Lower leg skin (tissue), 3 donors: ENCODE measurements at regions not wholly inside any gene's neighbourhood (a gene's known extent, or its start where the extent isn't known, plus 50 kb on each side); places are given as distances from the start of the nearest gene placed in this dataset.

Source experiments
- CTCF ChIP-seq, 3 donors: fragments of 450-650 bp; IDR thresholded peaks; one replicate each; pipeline ENCODE4 v1.5.1; 2016; ENCODE audit warnings: antibody characterized with exemption in 3 of 3, mild to moderate bottlenecking in 3 of 3, moderate library complexity in 2 of 3
- POLR2A ChIP-seq, 2 donors: fragments of 450-650 bp; IDR thresholded peaks; one replicate each; pipeline ENCODE4 v1.6.1; 2016 to 2017; ENCODE audit warnings: antibody characterized with exemption in 2 of 2, mild to moderate bottlenecking in 1 of 2, moderate library complexity in 1 of 2

- TF ChIP-seq CTCF (IDR thresholded peaks at IDR 0.05) (no peak), POLR2A (IDR thresholded peaks at IDR 0.05) (no peak)
Observed at GRCh38 chr3:111314181-111314873, 227.7 kb upstream of the CD96 start.
